HepG2 (cell line): ENCODE measurements at regions not wholly inside any gene's neighbourhood (a gene's known extent, or its start where the extent isn't known, plus 50 kb on each side); places are given as distances from the start of the nearest gene placed in this dataset.

ENCODE experiments used
- ATAC-seq: fragments of 200-7000 bp; cut with Tn5 transposase; 3 replicates; pipeline ENCODE4 v1.9.1; 2020; ENCODE audit warnings: mild to moderate bottlenecking, moderate library complexity
- BruUV-seq: library from RNA; stranded (reverse); fragments of 400-500 nt; replicated peaks from 2 replicates; lab custom pipeline; 2021; lab: Mats Ljungman, UMichigan
- CTCF ChIA-PET: fragments of 300-600 bp; formaldehyde crosslinking; extraction: SDS; loops from one replicate; lab custom pipeline; 2021; ENCODE audit warnings: low total read pairs, inconsistent platforms, low intra/inter-chr PET ratio; lab: Yijun Ruan, JAX
- POLR2A ChIA-PET: fragments of 350-600 bp; sonication (Branson Sonifier 250); formaldehyde crosslinking; loops from one replicate; lab custom pipeline; 2020; ENCODE audit warnings: antibody characterized with exemption, inconsistent platforms; lab: Yijun Ruan, JAX
- DNase-seq: peaks from one replicate; pipeline ENCODE4 v3.0.0-alpha.2; 2015; ENCODE audit warnings: low spot score
- FAIRE-seq: peaks from 3 replicates; lab custom pipeline; 2011; peaks lifted over from hg19 to GRCh38; lab: Jason Lieb, UNC
- H2AFZ ChIP-seq: one replicate; pipeline ENCODE4 v1.6.1; 2011; ENCODE audit warnings: low read length, inconsistent platforms
- H3K27ac ChIP-seq: fragments of 300-600 bp; 3 replicates; pipeline ENCODE4 v1.8.0; 2011; ENCODE audit warnings: mixed run types, mild to moderate bottlenecking, mixed read lengths, low read length, inconsistent platforms; ENCODE audit not compliant: insufficient read depth; ENCODE audit errors: extremely low read length
- H3K27me3 ChIP-seq, 2 experiments: fragments of 200-600 bp in 1 of 2; 2 replicates in 1 of 2; 3 replicates in 1 of 2; pipeline versions ENCODE4 v1.6.0 to v1.8.0; 2011; ENCODE audit warnings: low read length in 2 of 2, mild to moderate bottlenecking in 2 of 2, moderate library complexity in 2 of 2, inconsistent platforms in 1 of 2; ENCODE audit not compliant: insufficient read depth in 2 of 2, control insufficient read depth in 1 of 2
- H3K36me3 ChIP-seq, 2 experiments: fragments of 200-600 bp in 1 of 2; replicated peaks in 1 of 2; 2 replicates in 1 of 2; 3 replicates in 1 of 2; pipeline versions ENCODE4 v1.5.1 to v1.8.0; 2011; ENCODE audit warnings: low read length in 2 of 2, inconsistent platforms in 1 of 2; ENCODE audit not compliant: insufficient read depth in 2 of 2, control insufficient read depth in 1 of 2
- H3K4me1 ChIP-seq: 2 replicates; pipeline ENCODE4 v1.5.1; 2012; ENCODE audit warnings: low read length, inconsistent platforms; ENCODE audit not compliant: insufficient read depth
- H3K4me2 ChIP-seq: 2 replicates; pipeline ENCODE4 v1.6.0; 2011; ENCODE audit warnings: low read depth, low read length, inconsistent platforms
- H3K4me3 ChIP-seq, 3 experiments: fragments of 200-600 bp in 1 of 3; sonication (generic), shearing (Covaris generic) in 1 of 3; replicated peaks in 1 of 3; 2 replicates each; pipeline ENCODE4 v1.5.1; 2011 to 2016; ENCODE audit warnings: low read length in 3 of 3, inconsistent platforms in 2 of 3, low read depth in 2 of 3, mild to moderate bottlenecking in 2 of 3, control low read depth in 1 of 3, mixed read lengths in 1 of 3; ENCODE audit not compliant: insufficient read depth in 1 of 3
- H3K79me2 ChIP-seq: one replicate; pipeline ENCODE4 v1.6.1; 2011; ENCODE audit warnings: low read length, inconsistent platforms; ENCODE audit not compliant: insufficient read depth
- H3K9ac ChIP-seq: 2 replicates; pipeline ENCODE4 v1.6.0; 2011; ENCODE audit warnings: mild to moderate bottlenecking, low read depth, low read length, inconsistent platforms; ENCODE audit not compliant: insufficient read depth
- H3K9me3 ChIP-seq: 2 replicates; pipeline ENCODE4 v1.5.1; 2012; ENCODE audit warnings: mild to moderate bottlenecking, low read length
- H4K20me1 ChIP-seq: 2 replicates; pipeline ENCODE4 v1.6.0; 2011; ENCODE audit warnings: inconsistent platforms, mild to moderate bottlenecking, low read length, moderate library complexity; ENCODE audit not compliant: insufficient read depth
- CREB1 ChIP-seq, 2 experiments: fragments of 450-650 bp in 1 of 2; IDR thresholded peaks; 2 replicates each; pipeline ENCODE4 v1.6.1; 2016 to 2017; ENCODE audit warnings: control low read depth in 1 of 2, mild to moderate bottlenecking in 1 of 2, missing compliant biosample characterization in 1 of 2, missing genetic modification characterization in 1 of 2
- FOXO1 ChIP-seq: sonication (generic); formaldehyde crosslinking; IDR thresholded peaks from 2 replicates; pipeline ENCODE4 v1.4.0; 2020; ENCODE audit warnings: missing genetic modification reagents
- IRF2 ChIP-seq: IDR thresholded peaks from 2 replicates; pipeline ENCODE4 v1.6.1; 2018; ENCODE audit warnings: missing genetic modification reagents, missing compliant biosample characterization
- JARID2 ChIP-seq: sonication (generic); formaldehyde crosslinking; IDR thresholded peaks from 2 replicates; pipeline ENCODE4 v1.8.1; 2023; ENCODE audit warnings: missing genetic modification reagents, inconsistent platforms; ENCODE audit not compliant: insufficient replicate concordance
- KLF9 ChIP-seq: IDR thresholded peaks from 2 replicates; pipeline ENCODE4 v1.6.1; 2016; ENCODE audit warnings: low read depth
- PRPF4 ChIP-seq: fragments of 200-400 bp; formaldehyde crosslinking; IDR thresholded peaks from 2 replicates; pipeline ENCODE4 v1.6.1; 2016; ENCODE audit warnings: low read length, low read depth; ENCODE audit not compliant: poor library complexity, severe bottlenecking
- SNAPC2 ChIP-seq: sonication (generic); formaldehyde crosslinking; IDR thresholded peaks from 2 replicates; pipeline ENCODE4 v1.8.1; 2022; ENCODE audit warnings: mild to moderate bottlenecking, missing genetic modification reagents
- SOX13 ChIP-seq, 3 experiments: fragments of 450-650 bp in 1 of 3; sonication (generic) in 1 of 3; formaldehyde crosslinking in 1 of 3; IDR thresholded peaks in 2 of 3; conservative IDR thresholded peaks in 1 of 3; 2 replicates each; pipeline versions ENCODE4 v1.5.0 to v1.6.1; 2016 to 2020; ENCODE audit warnings: antibody characterized with exemption in 1 of 3, mild to moderate bottlenecking in 1 of 3, missing compliant biosample characterization in 1 of 3, missing genetic modification reagents in 1 of 3, moderate library complexity in 1 of 3
- TEAD3 ChIP-seq: optimal IDR thresholded peaks from 2 replicates; pipeline ENCODE3; 2016; ENCODE audit warnings: borderline replicate concordance
- ZNF335 ChIP-seq: sonication (generic); formaldehyde crosslinking; IDR thresholded peaks from 2 replicates; pipeline ENCODE4 v1.4.0; 2020; ENCODE audit warnings: missing genetic modification reagents
- ZNF567 ChIP-seq: sonication (generic); formaldehyde crosslinking; IDR thresholded peaks from 2 replicates; pipeline ENCODE4 v1.8.1; 2023; ENCODE audit warnings: mild to moderate bottlenecking, missing genetic modification reagents, borderline replicate concordance
- WGBS: methylation state at CpG from one replicate; pipeline ENCODE4 v1.1.6; 2017; ENCODE audit warnings: low lambda C conversion rate; 5-methylcytosine and 5-hydroxymethylcytosine counted together
- in situ Hi-C: cut with HindIII; loops from 2 replicates; pipeline ENCODE4 v1.10.0; 2017; ENCODE audit warnings: low pct_unique_long_range_greater_than_20kb; ENCODE audit not compliant: extremely low pct_ligation_motif_present
- intact Hi-C: fragments of 100-400 bp; cut with micrococcal nuclease; formaldehyde crosslinking; loops from one replicate; pipeline ENCODE4 v1.10.0; 2022; ENCODE audit not compliant: unreplicated experiment
- TF ChIP-seq, protein P1 (sequence below): sonication (generic); formaldehyde crosslinking; IDR thresholded peaks from 2 replicates; pipeline ENCODE4 v1.4.0; 2020; ENCODE audit warnings: missing genetic modification reagents
- TF ChIP-seq, protein P2 (sequence below): sonication (generic); formaldehyde crosslinking; IDR thresholded peaks from 2 replicates; pipeline ENCODE4 v1.4.0; 2020; ENCODE audit warnings: mild to moderate bottlenecking, missing genetic modification reagents

DNA sequence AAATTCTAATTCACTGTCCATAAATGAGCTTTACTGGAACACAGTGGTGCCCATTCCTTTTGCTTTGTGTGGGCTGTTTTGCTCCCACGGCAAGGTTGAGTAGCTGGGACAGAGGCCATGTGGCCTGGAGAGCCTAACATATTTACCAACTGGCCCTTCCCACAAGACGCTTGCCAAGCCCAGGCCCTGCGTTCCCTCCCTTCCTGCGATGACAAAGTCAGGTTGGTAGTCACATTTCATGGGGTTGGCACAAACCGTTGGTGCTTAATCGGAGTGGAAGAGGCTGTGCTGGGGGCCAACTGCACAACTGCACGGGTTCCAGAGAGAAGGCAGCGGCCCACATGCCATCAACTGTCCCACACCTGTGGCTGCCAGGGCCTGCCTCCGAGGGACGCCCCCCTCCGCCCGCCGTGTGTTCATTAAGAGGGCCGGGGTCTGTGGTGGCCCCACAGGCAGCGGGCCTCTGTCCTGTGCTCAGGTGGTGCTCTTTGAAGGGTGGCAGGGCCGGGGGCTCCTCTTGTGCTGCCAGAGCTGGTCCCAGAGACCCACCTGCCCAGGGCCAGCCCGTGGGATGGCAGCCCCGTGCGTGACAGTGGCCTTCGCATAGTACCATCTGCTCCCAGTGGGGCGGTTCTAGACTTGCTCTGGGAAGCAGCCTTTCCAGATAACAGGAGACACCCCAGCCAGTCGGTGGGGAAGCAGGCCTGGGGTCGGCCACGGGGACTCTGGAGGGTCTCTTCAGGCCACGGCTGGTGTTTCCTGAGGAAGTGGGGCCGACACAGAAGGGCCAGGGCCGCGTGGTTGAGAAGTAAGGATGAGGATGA is 81.5 kb upstream of the CLDN5 start:
- no TSS peak for BruUV-seq
- Histone ChIP-seq H3K4me1 (peaks cover 33% of the 10 kb centered on the region), H3K4me2 (no peak overlapping the region), H3K4me3 (no peak overlapping the region), H3K9me3 (no peaks in the 10 kb centered on the region), H3K9ac (no peak overlapping the region), H3K79me2 (no peaks in the 10 kb centered on the region), H2AFZ (no peak overlapping the region), H4K20me1 (no peaks in the 10 kb centered on the region), H3K36me3 (no peaks in the 10 kb centered on the region), H3K27me3 (peaks cover 4 to 40% of the 10 kb centered on the region in 2 experiments), H3K27ac (no peak overlapping the region)
- ATAC-seq: no peak
- no peak for TF ChIP-seq IRF2 (CRISPR knock-in tag)
- TF ChIP-seq CREB1 (IDR thresholded peaks at IDR 0.05): no peak
- no peak for TF ChIP-seq CREB1 (CRISPR knock-in tag; IDR thresholded peaks at IDR 0.05)
- TF ChIP-seq, protein P1, sequence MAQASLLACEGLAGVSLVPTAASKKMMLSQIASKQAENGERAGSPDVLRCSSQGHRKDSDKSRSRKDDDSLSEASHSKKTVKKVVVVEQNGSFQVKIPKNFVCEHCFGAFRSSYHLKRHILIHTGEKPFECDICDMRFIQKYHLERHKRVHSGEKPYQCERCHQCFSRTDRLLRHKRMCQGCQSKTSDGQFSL (CRISPR knock-in tag): no peak
- no peak for TF ChIP-seq ZNF567 (CRISPR knock-in tag)
- TF ChIP-seq KLF9 (CRISPR knock-in tag): no peak
- TF ChIP-seq FOXO1: no peak
- TF ChIP-seq SNAPC2: no peak
- no peak for TF ChIP-seq PRPF4
- no peak for TF ChIP-seq JARID2 (CRISPR knock-in tag)
- TF ChIP-seq SOX13 (IDR thresholded peaks at IDR 0.05): no peak
- no peak for TF ChIP-seq SOX13 (CRISPR knock-in tag; conservative IDR thresholded peaks at IDR 0.05 in 1 of 2, IDR thresholded peaks at IDR 0.05 in 1 of 2)
- TF ChIP-seq, protein P2, sequence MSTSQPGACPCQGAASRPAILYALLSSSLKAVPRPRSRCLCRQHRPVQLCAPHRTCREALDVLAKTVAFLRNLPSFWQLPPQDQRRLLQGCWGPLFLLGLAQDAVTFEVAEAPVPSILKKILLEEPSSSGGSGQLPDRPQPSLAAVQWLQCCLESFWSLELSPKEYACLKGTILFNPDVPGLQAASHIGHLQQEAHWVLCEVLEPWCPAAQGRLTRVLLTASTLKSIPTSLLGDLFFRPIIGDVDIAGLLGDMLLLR: no peak
- TF ChIP-seq TEAD3 (CRISPR knock-in tag): no peak
- no peak for TF ChIP-seq ZNF335
- intact Hi-C loops (loop anchor here (10.0 kb wide), 1 partner anchor 51 kb away; no protein-coding TSS in a partner anchor), in situ Hi-C loops (no loop called here)
- ChIA-PET CTCF (no interaction called here), POLR2A (no interaction called here)
- WGBS: 49% methylated on average over 12 of the region's 28 CpGs
- no peak for DNase-seq
- no peak for FAIRE-seq
